ENCODE measurements at regions not wholly inside any gene's neighbourhood (a gene's known extent, or its start where the extent isn't known, plus 50 kb on each side); places are given as distances from the start of the nearest gene placed in this dataset.

DNA sequence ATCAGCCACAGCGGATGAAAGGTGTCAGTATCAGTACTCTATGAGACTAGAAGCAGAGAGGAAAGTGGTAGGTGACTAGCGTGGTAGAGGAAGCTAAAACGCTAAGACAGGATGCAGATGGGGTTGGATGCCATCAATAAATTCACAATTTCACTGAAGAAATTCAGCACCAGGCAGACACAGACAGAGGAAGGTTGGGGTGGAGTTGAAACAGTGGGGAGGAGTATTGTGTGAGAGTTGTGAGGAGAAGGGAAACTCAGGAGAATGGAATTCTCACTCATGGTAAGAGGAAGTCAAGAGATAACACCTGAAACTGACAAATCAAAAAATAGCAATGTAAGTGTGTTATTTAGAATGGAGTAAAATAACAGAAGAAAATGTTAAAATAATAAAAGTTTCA, 208.5 kb upstream of the DAB1 start:
- TF ChIP-seq MAX (IDR thresholded peaks at IDR 0.05) (no peak), RXRA (IDR thresholded peaks at IDR 0.05) (no peak), REST (IDR thresholded peaks at IDR 0.05) (no peak), HNF4G (IDR thresholded peaks at IDR 0.05) (no peak), EGR1 (IDR thresholded peaks at IDR 0.05; ENCODE audit: low read depth in 2 of 2) (no peak), SP1 (IDR thresholded peaks at IDR 0.05) (no peak), TAF1 (conservative IDR thresholded peaks at IDR 0.05) (no peak), ATF3 (IDR thresholded peaks at IDR 0.05) (no peak), HNF4A (conservative IDR thresholded peaks at IDR 0.05) (no peak), NR2F2 (IDR thresholded peaks at IDR 0.05) (no peak), FOXA2 (IDR thresholded peaks at IDR 0.05) (no peak), JUND (IDR thresholded peaks at IDR 0.05) (no peak)
- H3K9ac ChIP-seq (ENCODE audit: low read depth in 1 of 2, low read length in 2 of 2) = no peak overlapping the region
- H3K4me3 ChIP-seq (ENCODE audit: low read depth in 1 of 3, low read length in 3 of 3) = no peak overlapping the region
- no peaks in the 10 kb centered on the region for H3K4me1 ChIP-seq (ENCODE audit: control insufficient read depth in 4 of 4, insufficient read depth in 4 of 4, low read length in 3 of 4)
- DNase-seq (ENCODE audit: low spot score) = no peak
- no peaks in the 10 kb centered on the region for H3K36me3 ChIP-seq (ENCODE audit: control insufficient read depth in 4 of 4, insufficient read depth in 3 of 4, low read depth in 1 of 4, low read length in 3 of 4)
- H3K27ac ChIP-seq (ENCODE audit: low read depth in 1 of 2, low read length in 2 of 2) = no peak overlapping the region
- peaks cover 0 to 5% (median 0%) of the 10 kb centered on the region in 4 donors for H3K27me3 ChIP-seq (ENCODE audit: control insufficient read depth in 4 of 4, insufficient read depth in 4 of 4, low read length in 3 of 4)
- H3K9me3 ChIP-seq (ENCODE audit: control insufficient read depth in 4 of 4, low read length in 3 of 4) = no peaks in the 10 kb centered on the region
- WGBS = 72% methylated on average over 3 of the region's 3 CpGs

GRCh38 chr1:57627612-57628011, 203.8 kb upstream of the DAB1 start:
- Histone ChIP-seq H3K4me1 (ENCODE audit: control insufficient read depth in 4 of 4, insufficient read depth in 4 of 4, low read length in 3 of 4) (no peaks in the 10 kb centered on the region), H3K36me3 (ENCODE audit: control insufficient read depth in 4 of 4, insufficient read depth in 3 of 4, low read depth in 1 of 4, low read length in 3 of 4) (no peaks in the 10 kb centered on the region), H3K27ac (ENCODE audit: low read depth in 1 of 2, low read length in 2 of 2) (no peak overlapping the region), H3K4me3 (ENCODE audit: low read depth in 1 of 3, low read length in 3 of 3) (no peak overlapping the region), H3K27me3 (ENCODE audit: control insufficient read depth in 4 of 4, insufficient read depth in 4 of 4, low read length in 3 of 4) (no peaks in the 10 kb centered on the region), H3K9ac (ENCODE audit: low read depth in 1 of 2, low read length in 2 of 2) (no peak overlapping the region), H3K9me3 (ENCODE audit: control insufficient read depth in 4 of 4, low read length in 3 of 4) (no peaks in the 10 kb centered on the region)
- DNase-seq (ENCODE audit: low spot score) = no peak
- TF ChIP-seq EGR1 (IDR thresholded peaks at IDR 0.05; ENCODE audit: low read depth in 2 of 2) = no peak
- no peak for TF ChIP-seq REST (IDR thresholded peaks at IDR 0.05)
- TF ChIP-seq, protein P1, sequence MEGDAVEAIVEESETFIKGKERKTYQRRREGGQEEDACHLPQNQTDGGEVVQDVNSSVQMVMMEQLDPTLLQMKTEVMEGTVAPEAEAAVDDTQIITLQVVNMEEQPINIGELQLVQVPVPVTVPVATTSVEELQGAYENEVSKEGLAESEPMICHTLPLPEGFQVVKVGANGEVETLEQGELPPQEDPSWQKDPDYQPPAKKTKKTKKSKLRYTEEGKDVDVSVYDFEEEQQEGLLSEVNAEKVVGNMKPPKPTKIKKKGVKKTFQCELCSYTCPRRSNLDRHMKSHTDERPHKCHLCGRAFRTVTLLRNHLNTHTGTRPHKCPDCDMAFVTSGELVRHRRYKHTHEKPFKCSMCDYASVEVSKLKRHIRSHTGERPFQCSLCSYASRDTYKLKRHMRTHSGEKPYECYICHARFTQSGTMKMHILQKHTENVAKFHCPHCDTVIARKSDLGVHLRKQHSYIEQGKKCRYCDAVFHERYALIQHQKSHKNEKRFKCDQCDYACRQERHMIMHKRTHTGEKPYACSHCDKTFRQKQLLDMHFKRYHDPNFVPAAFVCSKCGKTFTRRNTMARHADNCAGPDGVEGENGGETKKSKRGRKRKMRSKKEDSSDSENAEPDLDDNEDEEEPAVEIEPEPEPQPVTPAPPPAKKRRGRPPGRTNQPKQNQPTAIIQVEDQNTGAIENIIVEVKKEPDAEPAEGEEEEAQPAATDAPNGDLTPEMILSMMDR (IDR thresholded peaks at IDR 0.05; ENCODE audit: low read depth, low read length, missing input control) = no peak
- TF ChIP-seq HNF4G (IDR thresholded peaks at IDR 0.05) = no peak
- TF ChIP-seq ATF3 (IDR thresholded peaks at IDR 0.05) = no peak
- TF ChIP-seq NR2F2 (IDR thresholded peaks at IDR 0.05) = no peak
- TF ChIP-seq RAD21 (IDR thresholded peaks at IDR 0.05) = no peak
- no peak for TF ChIP-seq RXRA (IDR thresholded peaks at IDR 0.05)
- TF ChIP-seq SP1 (IDR thresholded peaks at IDR 0.05) = no peak
- TF ChIP-seq JUND (IDR thresholded peaks at IDR 0.05) = no peak
- TF ChIP-seq GABPA (IDR thresholded peaks at IDR 0.05 in 1 of 2, conservative IDR thresholded peaks at IDR 0.05 in 1 of 2) = no peak
- TF ChIP-seq FOXA1 (IDR thresholded peaks at IDR 0.05) = no peak

Data from liver (tissue), 8 donors.